ENCODE measurements at regions not wholly inside any gene's neighbourhood (a gene's known extent, or its start where the extent isn't known, plus 50 kb on each side); places are given as distances from the start of the nearest gene placed in this dataset.

GRCh38 chr14:101478096-101478495 lies 83.2 kb upstream of the DIO3 start:
- TF ChIP-seq, protein P1, sequence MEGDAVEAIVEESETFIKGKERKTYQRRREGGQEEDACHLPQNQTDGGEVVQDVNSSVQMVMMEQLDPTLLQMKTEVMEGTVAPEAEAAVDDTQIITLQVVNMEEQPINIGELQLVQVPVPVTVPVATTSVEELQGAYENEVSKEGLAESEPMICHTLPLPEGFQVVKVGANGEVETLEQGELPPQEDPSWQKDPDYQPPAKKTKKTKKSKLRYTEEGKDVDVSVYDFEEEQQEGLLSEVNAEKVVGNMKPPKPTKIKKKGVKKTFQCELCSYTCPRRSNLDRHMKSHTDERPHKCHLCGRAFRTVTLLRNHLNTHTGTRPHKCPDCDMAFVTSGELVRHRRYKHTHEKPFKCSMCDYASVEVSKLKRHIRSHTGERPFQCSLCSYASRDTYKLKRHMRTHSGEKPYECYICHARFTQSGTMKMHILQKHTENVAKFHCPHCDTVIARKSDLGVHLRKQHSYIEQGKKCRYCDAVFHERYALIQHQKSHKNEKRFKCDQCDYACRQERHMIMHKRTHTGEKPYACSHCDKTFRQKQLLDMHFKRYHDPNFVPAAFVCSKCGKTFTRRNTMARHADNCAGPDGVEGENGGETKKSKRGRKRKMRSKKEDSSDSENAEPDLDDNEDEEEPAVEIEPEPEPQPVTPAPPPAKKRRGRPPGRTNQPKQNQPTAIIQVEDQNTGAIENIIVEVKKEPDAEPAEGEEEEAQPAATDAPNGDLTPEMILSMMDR (IDR thresholded peaks at IDR 0.05) = no peak
- TF ChIP-seq POLR2AphosphoS5 (IDR thresholded peaks at IDR 0.05) (no peak), POLR2A (IDR thresholded peaks at IDR 0.05) (no peak), EP300 (IDR thresholded peaks at IDR 0.05) (no peak)

Data from suprapubic skin (tissue), 4 donors.